Left lung (tissue), 4 donors: ENCODE measurements at regions not wholly inside any gene's neighbourhood (a gene's known extent, or its start where the extent isn't known, plus 50 kb on each side); places are given as distances from the start of the nearest gene placed in this dataset.

Experiments
- ATAC-seq: fragments of 200-7000 bp; cut with Tn5 transposase; one replicate; pipeline ENCODE4 v1.9.1; 2020; ENCODE audit warnings: moderate library complexity
- DNase-seq, 4 donors: peaks; one replicate each; pipeline ENCODE4 v3.0.0-alpha.2; 2013 to 2020
- H3K27ac ChIP-seq, 2 donors: fragments of 200-600 bp; sonication (generic) in 1 of 2; one replicate each; pipeline versions ENCODE4 v1.5.0 to v1.8.0; 2020 to 2021
- H3K27me3 ChIP-seq, 2 donors: fragments of 200-600 bp; sonication (generic) in 1 of 2; one replicate each; pipeline versions ENCODE4 v1.5.0 to v1.8.0; 2020 to 2021
- H3K36me3 ChIP-seq, 2 donors: fragments of 200-600 bp; sonication (generic) in 1 of 2; one replicate each; pipeline versions ENCODE4 v1.5.0 to v1.8.0; 2020 to 2021
- H3K4me1 ChIP-seq, 2 donors: fragments of 200-600 bp; one replicate each; pipeline ENCODE4 v1.8.0; 2021
- H3K4me3 ChIP-seq, 2 donors: fragments of 200-600 bp; sonication (generic) in 1 of 2; one replicate each; pipeline versions ENCODE4 v1.5.0 to v1.8.0; 2020 to 2021; ENCODE audit warnings: mild to moderate bottlenecking in 1 of 2
- H3K9me3 ChIP-seq, 2 donors: fragments of 200-600 bp; sonication (generic) in 1 of 2; one replicate each; pipeline versions ENCODE4 v1.5.0 to v1.8.0; 2020 to 2021
- CTCF ChIP-seq, 2 donors: fragments of 200-600 bp; sonication (generic) in 1 of 2; IDR thresholded peaks; one replicate each; pipeline versions ENCODE4 v1.5.0 to v1.8.0; 2021; ENCODE audit warnings: antibody characterized with exemption in 2 of 2
- intact Hi-C, 2 donors: fragments of 100-400 bp; cut with DNase I; formaldehyde crosslinking; loops; one replicate each; pipeline versions ENCODE4 v1.11.2 to v1.14.2; 2022
- donor health status: DM: no; HTN: yes; CAD: no.
- donor health status: DM: no; HTN: no; CAD: no.

- no peak overlapping the region for H3K27ac ChIP-seq
- no peak overlapping the region for H3K4me3 ChIP-seq
- ATAC-seq (no peak), DNase-seq (no peak)
- H3K4me1 ChIP-seq = no peaks in the 10 kb centered on the region
- no peak for TF ChIP-seq CTCF (IDR thresholded peaks at IDR 0.05)
- H3K9me3 ChIP-seq = no peaks in the 10 kb centered on the region
- no peaks in the 10 kb centered on the region for H3K27me3 ChIP-seq
- H3K36me3 ChIP-seq = no peaks in the 10 kb centered on the region
- intact Hi-C loops = no loop called here
Observed at GRCh38 chr16:6857575-6857974, 475.1 kb upstream of the RBFOX1 start.

DNA sequence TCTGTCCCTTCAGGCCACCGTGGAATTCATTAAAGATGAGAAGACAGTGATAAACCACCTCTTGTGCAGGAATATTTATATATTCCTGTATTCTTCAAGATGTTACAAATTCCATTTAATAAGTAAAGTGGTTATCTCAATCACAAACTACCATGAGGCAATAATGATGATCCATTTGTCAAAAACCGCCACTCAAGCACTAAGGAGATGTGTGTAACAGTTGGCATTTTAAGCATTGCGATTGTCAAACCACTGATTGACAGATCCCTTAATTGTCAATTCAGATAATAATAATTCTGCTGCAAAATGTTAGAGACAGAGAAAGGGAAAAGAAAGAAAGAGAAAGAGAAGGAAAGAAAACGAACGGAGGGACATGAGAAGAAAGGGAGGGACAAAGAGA, 476.1 kb upstream of the RBFOX1 start:
- ATAC-seq (no peak), DNase-seq (no peak)
- Histone ChIP-seq H3K36me3 (no peaks in the 10 kb centered on the region), H3K27me3 (no peaks in the 10 kb centered on the region), H3K9me3 (no peaks in the 10 kb centered on the region), H3K4me3 (no peak overlapping the region), H3K4me1 (no peaks in the 10 kb centered on the region), H3K27ac (no peak overlapping the region)
- intact Hi-C loops = no loop called here
- TF ChIP-seq CTCF (IDR thresholded peaks at IDR 0.05) = no peak

- intact Hi-C loops = no loop called here
- ATAC-seq = no peak
- Histone ChIP-seq H3K9me3 (no peaks in the 10 kb centered on the region), H3K4me3 (no peak overlapping the region), H3K36me3 (no peaks in the 10 kb centered on the region), H3K27me3 (no peaks in the 10 kb centered on the region), H3K4me1 (no peaks in the 10 kb centered on the region), H3K27ac (no peak overlapping the region)
- no peak for TF ChIP-seq CTCF (IDR thresholded peaks at IDR 0.05)
- no peak for DNase-seq
Observed at GRCh38 chr16:6853565-6853964, 479.1 kb upstream of the RBFOX1 start.

GRCh38 chr16:6852643-6853225, 479.9 kb upstream of the RBFOX1 start:
- DNase-seq (no peak), ATAC-seq (no peak)
- intact Hi-C loops = no loop called here
- no peaks in the 10 kb centered on the region for H3K9me3 ChIP-seq
- H3K27ac ChIP-seq = no peak overlapping the region
- H3K36me3 ChIP-seq = no peaks in the 10 kb centered on the region
- H3K4me3 ChIP-seq = no peak overlapping the region
- H3K4me1 ChIP-seq = no peaks in the 10 kb centered on the region
- H3K27me3 ChIP-seq = no peaks in the 10 kb centered on the region
- no peak for TF ChIP-seq CTCF (IDR thresholded peaks at IDR 0.05)

DNA sequence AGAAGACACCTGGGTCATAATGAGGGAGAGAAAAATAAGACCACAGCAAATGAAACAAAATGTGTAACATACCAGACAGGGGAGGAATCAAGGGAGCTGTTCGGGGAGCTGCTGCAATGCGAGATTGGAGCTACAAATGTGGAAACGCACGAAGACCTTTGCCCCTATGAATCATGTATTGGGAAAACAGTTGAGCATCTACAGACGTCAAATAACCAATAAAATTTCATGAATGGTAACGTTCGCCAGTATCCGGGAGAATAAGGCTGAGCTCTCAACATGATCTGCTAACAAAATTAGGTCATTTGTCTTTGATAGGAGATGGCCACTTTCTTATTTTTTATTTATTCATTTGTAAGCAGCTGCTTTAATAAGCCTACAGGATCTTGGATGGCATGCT, 486.2 kb upstream of the RBFOX1 start:
- intact Hi-C loops = no loop called here
- Histone ChIP-seq H3K4me3 (no peak overlapping the region), H3K4me1 (no peaks in the 10 kb centered on the region), H3K36me3 (no peaks in the 10 kb centered on the region), H3K27ac (no peak overlapping the region), H3K27me3 (no peaks in the 10 kb centered on the region), H3K9me3 (no peaks in the 10 kb centered on the region)
- DNase-seq = no peak
- TF ChIP-seq CTCF (IDR thresholded peaks at IDR 0.05) = no peak
- no peak for ATAC-seq
